ENCODE measurements at regions not wholly inside any gene's neighbourhood (a gene's known extent, or its start where the extent isn't known, plus 50 kb on each side); places are given as distances from the start of the nearest gene placed in this dataset.

- no peak for DNase-seq
Observed at GRCh38 chr5:109945723-109946480, 256.2 kb downstream of the MAN2A1 start.

GRCh38 chr5:109946610-109947009, 256.9 kb downstream of the MAN2A1 start:
- no peak for DNase-seq

DNA sequence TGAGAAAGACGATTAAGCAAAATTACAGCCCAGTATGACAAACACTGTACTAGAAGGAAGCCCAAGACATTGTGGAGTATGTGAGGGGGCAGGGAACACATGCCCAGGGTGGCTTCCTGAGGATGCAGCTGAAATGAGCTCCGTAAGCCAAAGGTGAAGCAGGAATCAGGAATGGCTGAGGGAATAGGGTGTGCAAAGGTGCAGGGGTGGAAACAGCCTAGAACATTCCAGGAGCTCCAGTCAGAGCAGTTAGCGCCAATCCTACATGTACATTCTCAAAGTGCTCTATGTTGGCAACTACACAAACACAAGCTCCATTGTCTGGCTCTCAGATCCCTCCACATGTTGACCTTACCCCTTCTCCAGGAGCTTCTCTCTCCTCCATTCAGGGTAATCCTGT, 257.9 kb downstream of the MAN2A1 start:
- DNase-seq, result no peak

GRCh38 chr5:109950634-109951033, 260.9 kb downstream of the MAN2A1 start:
- no peak for DNase-seq

DNA sequence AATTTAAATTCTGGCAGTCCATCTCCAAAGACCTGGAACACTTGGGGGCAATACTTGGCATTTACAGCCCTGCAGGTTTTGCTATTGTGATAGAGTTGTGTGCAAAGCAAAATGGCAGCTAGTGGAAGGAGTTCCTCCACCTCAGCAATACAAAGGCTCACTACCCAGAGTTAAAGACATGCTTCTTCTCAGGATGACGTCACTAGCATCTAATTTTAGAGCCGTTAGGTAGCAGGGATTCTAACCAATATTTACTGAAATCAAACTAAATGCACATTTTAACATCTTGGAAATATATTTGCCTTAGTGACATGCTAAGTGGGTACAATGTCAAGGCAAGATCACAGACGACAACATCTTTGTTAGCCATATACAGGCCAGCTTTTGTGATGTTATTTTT, 261.6 kb downstream of the MAN2A1 start:
- DNase-seq, result no peak

- DNase-seq, result no peak
Observed at GRCh38 chr5:109951758-109952157, 262.0 kb downstream of the MAN2A1 start.

- no peak for DNase-seq
Observed at GRCh38 chr5:109953761-109954160, 264.0 kb downstream of the MAN2A1 start.

DNA sequence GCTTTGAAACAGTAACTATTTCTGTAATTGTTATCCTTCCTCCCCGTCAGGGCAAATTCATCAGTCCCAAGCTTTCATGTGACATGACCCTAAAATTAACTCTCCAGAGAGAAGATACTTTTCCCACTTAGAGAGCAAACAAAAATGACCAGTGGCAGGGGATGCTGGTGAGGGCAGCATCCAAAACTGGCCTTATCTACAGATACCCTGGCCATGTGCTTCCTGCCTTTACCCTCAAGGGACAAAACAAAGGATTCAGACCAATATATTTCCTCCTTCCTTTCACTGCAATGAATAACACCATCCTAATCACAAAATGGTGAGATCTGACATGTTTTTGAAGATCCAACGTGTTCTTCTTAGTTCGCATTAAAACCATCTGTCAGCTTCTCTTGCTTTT, 267.2 kb downstream of the MAN2A1 start:
- DNase-seq, result no peak

DNA sequence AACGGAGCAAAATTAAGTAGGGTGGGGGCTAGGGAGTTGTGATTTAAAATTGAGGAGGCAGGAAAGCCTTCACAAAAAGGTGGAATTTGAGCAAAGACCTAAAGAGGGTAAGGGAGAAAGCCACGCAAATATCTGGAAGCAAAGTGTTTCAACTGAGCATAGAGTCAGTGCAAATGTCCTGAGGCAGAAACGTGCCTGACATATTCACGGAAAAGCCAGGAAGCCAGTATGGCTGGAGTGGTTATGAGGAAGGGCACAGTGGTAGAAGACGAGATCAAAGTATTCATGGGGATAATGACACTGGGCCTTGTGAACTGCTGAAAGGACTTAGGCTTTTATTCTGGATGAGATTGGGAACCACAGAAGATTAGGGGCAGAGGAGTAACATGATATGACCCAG, 268.4 kb downstream of the MAN2A1 start:
- DNase-seq, result no peak

- DNase-seq, result no peak
Observed at GRCh38 chr5:109959652-109960051, 269.9 kb downstream of the MAN2A1 start.

DNA sequence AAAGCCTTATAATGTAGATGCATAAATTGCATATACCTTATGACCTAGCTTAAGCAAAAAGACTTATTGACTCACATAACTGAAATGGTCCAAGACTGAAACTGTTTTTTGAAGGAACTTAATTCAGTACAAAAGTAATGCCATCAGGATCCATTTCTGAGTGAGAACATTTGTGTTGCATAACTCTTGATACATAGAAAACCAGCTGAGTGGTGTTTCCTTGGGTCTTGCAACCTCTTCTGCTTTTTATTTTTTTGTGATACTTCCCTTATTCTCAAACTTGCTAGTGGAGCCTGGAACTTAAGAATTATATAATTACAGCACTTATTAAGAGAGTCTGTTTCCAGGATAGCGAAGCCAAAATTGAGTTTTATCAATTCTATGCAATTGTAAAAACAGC, 272.0 kb downstream of the MAN2A1 start:
- DNase-seq, result no peak

- DNase-seq, result no peak
Observed at GRCh38 chr5:109962882-109963603, 273.3 kb downstream of the MAN2A1 start.

GRCh38 chr5:109964136-109964535, 274.4 kb downstream of the MAN2A1 start:
- no peak for DNase-seq

GRCh38 chr5:109965634-109966033, 275.9 kb downstream of the MAN2A1 start:
- DNase-seq, result no peak

DNA sequence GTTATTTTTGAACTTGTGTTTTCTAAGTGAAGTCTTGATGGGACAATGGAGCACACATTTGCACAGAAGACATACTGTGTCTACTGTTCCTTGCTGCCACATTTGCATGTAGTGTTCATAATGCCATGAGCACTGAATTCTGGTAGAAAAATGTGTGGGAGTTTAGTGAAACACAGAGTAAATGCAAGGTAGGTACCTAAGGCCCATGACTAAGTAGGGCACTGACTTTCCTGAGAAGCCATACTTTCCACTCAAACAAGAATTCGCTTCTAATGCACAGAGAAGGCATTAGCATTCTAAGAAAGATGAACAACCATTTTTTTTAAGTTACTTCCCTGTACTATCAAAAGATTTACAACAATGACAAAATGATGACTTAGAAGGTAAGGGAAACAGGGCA, 282.2 kb downstream of the MAN2A1 start:
- no peak for DNase-seq

- no peak for DNase-seq
Observed at GRCh38 chr5:109981979-109982378, 292.3 kb downstream of the MAN2A1 start.

- no peak for DNase-seq
Observed at GRCh38 chr5:109982966-109983534, 293.3 kb downstream of the MAN2A1 start.

DNA sequence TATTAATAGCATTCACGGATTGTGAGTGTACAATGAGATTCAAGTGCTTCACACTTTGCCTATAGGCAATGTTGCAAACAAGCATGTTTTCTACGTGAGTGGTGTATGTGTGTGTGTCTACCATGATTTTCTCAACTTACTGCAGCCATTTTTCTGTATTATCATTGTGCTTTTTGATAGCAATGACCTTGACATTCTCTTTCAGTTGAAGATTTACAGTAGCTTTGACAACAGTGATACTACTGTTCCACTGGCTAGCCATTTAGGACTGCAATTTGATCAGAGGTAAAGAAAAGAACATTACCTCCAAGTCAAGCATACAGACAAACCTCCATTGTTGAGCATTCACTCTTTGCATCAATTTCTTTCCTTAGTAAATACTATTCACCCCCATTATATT, 297.0 kb downstream of the MAN2A1 start:
- DNase-seq, result no peak

DNA sequence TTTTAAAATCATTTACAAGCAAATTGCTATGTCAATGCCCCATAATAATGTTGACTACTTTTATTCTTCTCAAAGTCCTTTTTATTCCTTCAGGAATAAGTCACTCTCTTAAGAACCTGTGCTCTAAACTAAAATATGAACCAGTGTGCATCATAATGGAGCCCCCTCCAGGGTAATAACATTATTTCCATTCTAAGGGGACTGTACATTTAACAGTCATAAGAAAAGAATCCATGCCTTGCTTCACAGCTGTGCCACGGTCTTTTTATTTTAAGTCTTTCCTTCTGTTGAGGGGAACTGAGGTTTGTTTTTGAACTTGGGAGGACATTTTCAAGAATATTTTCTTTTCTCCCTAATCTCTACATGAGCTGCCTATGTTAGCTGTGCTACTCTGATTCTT, 297.6 kb downstream of the MAN2A1 start:
- no peak for DNase-seq

DNA sequence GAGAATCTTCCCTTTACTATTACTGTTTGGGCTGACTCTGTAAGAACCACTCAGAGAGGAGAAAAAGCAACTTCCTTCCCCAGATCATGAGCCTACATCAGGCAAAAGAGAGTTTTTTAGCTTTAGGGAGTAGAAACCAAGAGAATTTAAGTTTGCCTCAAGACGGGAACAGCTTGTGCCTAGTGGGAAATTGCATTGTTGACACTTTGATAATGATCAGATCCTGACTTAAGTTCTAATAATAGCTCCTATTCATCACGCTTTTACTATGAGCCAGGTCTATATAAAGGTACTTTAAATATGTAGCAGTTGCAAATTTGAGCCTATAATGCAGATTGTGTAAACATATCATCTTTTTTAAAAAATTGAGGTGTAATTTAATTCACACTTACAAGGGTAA, 298.2 kb downstream of the MAN2A1 start:
- DNase-seq, result no peak

DNA sequence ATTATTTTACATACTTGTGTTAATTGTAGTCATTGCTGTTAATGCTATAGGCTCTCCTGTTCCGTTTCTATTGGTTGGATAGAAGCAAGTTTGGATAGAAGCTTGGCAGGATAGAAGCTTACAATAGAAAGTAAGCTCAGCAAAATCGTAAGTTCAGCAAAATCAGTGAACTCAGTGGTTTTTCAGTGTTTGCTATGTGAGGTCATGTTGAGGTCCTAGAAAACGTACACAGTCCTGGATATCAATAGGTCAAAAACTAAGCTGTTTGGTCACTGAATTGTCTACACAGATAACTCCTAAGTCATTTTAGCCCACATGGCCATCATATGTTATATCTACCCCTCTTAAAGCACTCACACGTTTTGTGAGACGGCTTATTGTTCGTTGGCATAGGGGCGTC, 299.4 kb downstream of the MAN2A1 start:
- DNase-seq, result no peak

- DNase-seq, result no peak
Observed at GRCh38 chr5:109989994-109990722, 300.4 kb downstream of the MAN2A1 start.

DNA sequence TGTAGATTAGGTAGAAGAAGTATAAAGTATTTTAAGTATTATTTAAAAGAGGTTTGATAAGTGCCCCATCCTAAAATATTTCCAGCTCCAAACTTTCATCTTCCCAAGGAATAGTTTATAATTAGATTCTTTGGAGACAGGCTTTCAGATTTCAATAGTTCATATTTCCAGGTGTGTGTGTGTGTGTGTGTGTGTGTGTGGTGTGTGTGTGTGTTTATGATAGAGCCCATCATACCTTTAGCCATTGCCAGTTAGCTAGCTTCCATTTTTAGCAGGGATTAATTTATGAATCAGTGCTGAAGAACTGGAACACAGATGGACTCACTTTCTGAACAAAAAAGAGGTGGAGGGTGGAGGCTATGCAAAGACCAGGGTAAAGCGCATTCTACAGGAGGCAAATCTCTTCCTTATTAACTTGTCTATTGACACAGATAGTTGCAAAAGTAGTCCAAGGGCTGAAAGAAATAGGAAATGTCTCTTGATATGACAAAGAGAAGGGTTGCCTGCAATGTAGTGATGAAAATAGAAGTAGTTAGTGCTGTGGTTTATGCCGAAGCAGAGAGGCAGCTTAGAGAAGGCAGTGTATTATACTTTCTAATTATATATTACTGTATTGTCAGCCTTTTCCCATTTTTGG, 301.1 kb downstream of the MAN2A1 start:
- no peak for DNase-seq

All from retina (tissue), 1 donor.